Stimulated activated CD4-positive, alpha-beta T cell treated with anti-CD3 and anti-CD28 coated beads, TNF-alpha, amount 100 ng/mL, for 24 hours (primary cell): ENCODE measurements at regions not wholly inside any gene's neighbourhood (a gene's known extent, or its start where the extent isn't known, plus 50 kb on each side); places are given as distances from the start of the nearest gene placed in this dataset.
"Not testable (repeated sequence)": the region's sequence is repeated elsewhere in the genome, so short reads cannot be mapped to it uniquely, and the experiment has no call there.

ENCODE experiments used
- DNase-seq, 3 experiments: peaks; one replicate each; pipeline ENCODE4 v3.0.0-alpha.2; 2020; ENCODE audit warnings: low read depth in 3 of 3

DNA sequence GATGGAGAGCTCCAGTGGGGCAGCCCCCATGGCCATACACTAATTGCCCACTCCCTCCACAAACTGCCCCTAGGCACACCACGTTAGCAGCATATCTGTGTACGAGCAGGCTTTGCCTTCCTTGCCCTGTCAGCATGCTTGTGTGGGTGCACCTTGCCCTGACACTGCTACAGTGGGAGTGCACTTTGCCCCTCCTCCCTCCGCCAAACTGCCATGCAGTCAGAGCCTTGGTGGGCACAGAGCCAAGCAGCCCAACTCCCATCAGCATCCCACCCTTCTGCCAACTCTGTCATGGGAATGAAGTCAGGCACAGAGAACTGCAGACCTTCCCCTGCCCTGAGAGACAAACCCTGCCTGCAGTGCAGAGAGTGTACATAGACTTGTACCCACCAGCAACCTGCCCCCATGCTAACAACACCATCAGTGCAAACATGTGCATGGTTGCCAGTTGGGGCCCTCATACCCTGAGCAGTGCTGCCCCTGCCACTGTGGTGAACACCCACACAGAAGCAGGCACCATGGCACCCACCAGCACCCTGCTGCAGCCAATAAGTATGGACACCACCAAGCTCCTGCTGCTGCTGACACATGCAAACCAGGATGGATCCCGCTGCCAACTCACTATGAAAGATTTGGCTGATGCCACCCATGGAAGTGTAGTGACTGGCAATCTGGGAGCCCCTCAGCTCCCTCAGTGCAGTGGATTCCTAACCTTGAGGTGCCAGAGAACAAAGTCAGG lies 1197.7 kb upstream of the CELF2 start:
- no peak for DNase-seq

DNA sequence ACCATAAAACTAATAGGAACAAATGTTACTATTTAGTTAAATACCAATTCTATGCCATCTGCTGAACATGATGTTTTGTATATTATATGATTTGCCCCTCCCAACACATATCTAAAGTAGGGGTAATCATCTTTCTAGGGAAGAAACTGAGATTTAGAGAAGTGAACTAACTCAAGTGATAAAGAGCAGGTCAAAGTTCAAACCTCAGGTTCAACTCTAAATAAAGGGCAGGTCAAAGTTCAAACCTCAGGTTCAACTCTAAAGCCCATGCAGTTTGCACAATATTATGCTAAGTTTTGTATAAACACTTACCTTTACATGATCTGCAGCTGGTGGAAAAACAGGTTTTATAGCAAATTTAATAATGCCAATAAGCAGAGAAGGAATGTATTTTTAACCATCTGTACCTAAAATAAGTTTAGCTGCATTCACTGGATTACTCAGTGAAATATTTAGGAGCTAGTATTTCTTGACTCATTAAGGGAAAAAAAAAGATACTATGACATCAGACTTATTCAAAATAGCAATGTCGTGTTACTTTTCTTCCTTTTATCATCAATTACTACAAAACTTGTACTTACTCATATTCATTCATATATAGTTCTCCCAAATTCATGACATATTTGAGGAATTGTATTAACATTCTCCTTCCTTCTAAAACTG lies 1194.3 kb upstream of the CELF2 start:
- DNase-seq: no peak

DNA sequence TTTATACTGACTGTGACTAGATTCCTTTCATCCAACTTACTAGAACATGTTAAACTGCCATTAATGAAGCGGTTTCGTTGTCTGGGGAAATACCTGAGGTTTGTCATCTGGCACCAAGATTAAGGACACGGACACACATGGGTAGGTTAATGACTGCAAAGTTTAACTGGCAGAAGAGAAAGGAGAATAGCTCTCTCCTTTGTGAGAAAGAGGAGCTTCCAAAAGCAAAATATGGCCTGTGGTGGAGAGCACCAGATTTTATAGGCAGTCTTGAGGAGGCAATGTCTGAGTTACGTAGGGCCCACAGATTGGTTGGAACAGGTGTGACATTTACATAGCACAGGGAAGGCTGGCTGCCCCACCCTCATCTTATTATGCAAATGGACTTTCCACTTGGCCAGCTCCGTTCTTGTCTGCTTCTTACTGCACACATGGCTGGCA lies 1193.0 kb upstream of the CELF2 start:
- DNase-seq: no peak

DNA sequence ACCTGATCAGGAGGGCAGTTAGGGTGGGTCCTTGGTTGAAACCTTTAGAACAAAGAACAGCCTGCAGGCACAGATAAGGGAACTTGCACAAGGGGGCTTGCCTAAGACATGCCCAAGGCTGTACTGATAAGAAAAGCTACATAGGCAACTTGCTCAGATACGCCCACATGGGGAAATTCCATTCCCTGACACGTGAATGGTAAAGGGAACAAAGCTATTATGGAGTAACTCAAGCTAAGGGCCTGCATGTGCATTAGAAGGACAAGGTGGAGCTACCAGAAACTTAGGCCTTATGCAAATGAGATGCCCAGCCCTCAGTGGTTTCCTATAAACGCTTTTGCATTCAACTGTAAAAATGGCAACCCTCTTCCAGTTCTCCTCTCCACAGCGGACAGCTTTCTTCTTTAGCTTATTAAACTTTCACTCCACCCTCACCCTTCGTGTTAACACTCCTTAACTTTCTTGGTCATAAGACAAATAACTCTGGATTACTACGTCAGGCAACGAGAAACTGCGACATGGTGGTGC lies 1192.1 kb upstream of the CELF2 start:
- DNase-seq: no peak

DNA sequence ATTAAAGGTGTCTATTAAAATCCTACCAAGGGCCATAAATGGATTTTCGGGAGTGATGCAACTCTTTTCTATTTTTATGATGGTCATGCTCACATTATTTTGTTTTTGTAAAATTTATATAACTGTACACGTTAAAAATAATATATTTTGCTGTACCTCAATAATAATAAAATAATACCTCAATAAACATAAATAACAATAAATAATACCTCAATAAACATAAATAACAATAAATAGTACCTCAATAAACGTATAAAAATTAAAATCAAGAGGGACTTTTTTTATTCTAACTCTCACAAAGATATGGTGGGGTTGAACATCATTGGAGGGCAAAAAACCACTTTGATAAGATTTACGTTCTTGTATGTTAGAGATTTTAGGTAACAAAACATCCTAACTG lies 1189.6 kb upstream of the CELF2 start:
- DNase-seq: no peak

DNA sequence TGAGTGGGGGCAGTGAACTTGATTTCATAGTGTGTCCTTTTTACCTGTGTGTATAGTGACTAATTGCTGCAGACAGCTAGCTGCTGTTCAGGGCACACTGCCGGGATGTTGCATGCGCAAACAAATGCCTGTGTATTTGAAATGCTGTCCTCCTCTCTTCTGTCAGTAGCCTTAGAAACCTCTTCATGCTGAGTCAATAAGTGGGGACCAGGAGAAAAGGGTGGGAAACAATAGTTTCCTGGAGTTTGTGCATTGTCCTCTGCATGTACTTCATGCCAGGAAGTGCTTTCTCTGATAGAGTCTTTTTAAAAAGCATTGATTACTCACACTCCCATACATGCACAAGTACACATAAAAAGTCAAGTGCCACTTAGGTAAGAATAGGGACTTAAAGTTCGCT lies 1183.7 kb upstream of the CELF2 start:
- DNase-seq: no peak

DNA sequence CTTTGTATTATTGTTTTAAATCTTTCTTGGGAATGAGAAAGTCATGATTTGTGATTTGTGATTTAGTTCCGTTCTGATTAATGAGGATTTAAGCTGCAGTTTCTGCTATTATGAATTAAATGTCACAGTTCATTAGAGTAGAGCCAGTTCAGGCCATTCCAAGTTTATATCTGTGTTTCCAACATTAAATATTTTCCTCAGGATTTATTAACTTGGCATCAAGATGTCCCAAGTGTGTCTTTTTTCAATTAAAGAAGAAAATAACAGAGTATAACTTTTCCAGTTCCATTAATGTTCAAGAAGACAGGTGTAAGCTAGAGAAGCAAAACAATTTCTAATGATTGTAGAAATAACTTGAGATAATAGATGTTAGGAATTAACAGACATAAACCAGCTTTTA lies 1183.2 kb upstream of the CELF2 start:
- no peak for DNase-seq

DNA sequence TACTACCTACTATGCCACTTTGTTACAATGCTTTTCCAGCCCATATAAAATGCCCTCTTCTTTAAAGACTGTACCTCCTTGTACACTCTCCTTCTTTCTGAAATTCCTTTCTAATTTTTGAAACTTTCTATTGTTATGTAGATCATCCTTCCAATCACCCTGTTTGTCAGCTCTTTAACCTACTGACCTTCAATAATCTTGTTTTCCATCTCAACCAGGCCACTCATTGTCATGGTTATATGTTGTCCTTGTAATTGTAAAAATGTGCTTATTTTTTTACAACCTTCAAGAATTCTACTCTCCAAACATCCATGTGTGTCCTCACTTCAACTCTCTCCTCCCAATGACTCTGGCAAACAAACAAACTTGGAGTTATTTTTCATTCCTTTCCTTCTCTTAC lies 1172.6 kb upstream of the CELF2 start:
- no peak for DNase-seq

DNA sequence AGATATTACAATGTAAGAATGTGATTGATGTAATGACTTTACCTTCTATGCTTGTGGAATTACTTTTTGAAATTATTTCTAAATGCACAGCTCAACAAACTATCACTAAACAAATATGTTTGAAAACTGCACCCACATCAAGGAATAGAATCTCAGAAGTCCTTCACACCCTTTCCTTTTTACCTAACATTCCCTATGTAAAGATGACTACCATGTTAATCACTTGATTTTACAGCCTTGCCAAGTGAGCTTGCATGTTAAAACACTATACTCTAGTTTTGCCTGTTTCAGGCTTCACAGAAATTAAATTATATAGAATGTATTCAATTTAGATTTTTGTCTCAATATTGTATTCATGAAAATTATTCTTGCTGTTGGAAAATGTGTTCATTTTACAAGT lies 1169.4 kb upstream of the CELF2 start:
- no peak for DNase-seq

DNA sequence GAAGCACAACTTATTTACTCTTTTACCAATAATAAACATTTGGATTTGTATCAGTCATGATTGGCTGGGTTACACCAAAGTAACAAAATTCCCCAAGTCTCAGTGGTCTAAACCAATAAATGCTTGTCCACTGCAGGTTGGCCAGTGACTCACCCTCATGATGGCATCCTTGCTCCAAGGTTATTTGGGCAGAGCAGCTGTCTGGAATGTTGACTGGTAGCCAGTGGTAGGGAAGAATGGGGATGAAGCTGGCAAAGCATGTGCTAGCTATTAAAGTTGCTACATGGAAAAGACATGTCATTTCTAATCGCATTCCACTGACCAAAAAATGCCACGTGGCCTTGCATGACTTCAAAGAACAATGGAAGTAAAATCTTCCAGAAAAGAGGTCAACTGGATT lies 1168.7 kb upstream of the CELF2 start:
- DNase-seq: no peak

DNA sequence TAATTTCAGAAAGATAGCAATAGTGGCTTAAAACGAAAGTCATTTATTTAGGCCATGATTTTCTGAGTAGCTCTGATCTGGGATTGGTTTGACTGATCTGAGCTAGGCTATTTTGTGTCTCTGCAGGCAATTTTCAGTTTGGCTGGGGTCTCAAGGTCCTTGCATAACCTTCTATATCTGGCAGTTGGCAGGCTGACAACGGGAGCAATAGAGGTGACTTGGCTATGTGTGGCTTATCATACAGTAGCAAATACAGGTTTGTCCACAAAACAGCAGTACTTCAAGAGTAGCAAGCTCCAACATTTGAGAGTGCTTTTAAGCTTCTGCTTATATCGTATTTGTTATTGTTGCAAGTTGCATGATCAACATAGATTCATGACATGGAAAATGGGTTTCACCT lies 1167.3 kb upstream of the CELF2 start:
- DNase-seq: no peak

DNA sequence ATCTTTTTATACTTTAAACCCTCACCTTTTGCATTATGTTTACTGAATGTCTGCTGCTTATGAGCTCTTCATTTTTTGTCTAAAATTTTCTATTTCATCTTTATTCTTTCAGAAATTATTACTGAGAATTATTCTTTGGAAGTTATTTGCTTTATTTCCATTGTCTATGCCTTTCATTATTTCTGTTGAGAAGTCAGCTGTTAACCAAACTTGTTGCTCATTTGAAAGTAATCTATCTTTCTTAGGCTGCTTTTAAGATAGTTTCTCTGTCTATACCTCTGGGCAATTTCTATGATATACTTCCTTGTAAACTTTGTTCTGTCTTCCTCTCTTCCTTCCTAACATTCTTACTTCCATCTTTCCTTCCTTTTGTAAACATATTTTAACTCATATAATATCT lies 1165.9 kb upstream of the CELF2 start:
- no peak for DNase-seq

DNA sequence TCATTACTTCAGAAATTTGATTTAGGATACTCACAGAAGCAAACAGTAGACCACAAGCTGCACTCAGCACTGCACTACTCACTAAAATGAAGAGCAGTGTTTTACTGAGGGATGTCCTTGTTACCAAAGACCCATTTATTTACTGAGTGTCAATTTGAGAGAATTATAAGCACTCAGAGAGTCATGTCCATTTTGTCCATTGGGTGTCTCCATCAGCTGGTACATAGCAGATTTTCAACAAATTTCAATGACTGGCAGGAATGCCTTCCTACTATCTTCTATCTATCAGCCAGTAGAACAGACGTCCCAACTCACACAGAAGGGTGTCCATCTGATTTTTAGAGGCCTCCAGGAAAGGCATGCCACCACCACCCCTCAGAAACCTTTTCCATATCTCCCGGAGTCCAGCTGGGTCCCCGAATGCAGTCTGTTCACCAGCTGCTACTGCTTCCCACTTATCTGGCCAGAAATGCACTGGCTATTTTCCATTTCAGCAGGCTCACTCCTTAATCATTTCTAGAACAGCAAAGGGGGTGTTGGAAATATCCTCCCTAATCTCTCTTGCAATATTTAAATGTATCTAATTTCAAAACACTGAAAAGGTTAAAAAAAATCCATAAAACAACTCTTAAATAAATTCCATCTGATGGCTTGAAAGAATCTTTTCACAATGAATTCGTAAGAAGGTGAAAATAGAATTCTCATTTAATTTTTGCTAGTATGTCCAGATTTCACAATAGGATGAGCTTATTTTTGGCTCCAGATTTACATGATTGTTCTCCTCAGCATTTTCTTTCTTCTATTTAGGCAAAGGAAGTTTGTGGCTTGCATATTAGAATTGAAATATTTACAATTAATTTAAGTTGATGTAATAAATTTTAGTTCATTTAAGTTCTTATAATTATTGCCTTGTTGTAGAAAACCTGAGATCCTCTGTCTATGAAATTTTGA lies 1164.0 kb upstream of the CELF2 start:
- no peak for DNase-seq

DNA sequence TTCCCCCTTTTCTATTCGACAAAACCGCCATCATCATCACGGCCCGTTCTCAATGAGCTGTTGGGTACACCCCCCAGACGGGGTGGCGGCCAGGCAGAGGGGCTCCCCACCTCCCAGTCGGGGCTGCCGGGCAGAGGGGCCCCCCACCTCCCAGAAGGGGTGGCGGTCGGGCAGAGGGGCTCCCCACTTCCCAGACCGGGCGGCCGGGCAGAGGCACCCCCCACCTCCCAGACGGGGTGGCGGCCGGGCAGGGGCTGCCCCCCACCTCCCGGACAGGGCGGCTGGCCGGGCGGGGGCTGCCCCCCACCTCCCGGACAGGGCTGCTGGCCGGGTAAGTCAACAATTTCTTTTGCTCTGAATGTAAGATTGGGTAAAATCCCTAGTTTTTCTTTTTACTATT lies 1162.2 kb upstream of the CELF2 start:
- DNase-seq: not testable (repeated sequence)

DNA sequence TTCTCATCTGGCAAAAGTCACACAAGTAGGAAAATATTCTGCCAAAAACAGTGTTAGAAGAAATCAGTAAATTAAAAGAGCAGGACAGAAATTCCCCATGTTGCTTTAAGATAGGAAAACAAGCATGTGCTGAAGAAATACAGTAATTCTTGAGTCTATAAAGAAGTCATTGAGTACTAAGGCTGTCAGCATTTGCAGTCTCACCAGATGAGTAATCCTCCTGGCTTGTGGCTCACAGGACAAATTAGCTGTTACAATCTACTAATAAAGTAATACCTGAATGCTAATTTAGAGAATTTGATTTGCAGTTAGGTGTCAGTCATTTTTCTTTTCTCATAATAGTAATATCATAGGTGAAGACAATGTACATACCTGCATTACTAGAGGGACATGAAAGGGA lies 1158.9 kb upstream of the CELF2 start:
- no peak for DNase-seq

DNA sequence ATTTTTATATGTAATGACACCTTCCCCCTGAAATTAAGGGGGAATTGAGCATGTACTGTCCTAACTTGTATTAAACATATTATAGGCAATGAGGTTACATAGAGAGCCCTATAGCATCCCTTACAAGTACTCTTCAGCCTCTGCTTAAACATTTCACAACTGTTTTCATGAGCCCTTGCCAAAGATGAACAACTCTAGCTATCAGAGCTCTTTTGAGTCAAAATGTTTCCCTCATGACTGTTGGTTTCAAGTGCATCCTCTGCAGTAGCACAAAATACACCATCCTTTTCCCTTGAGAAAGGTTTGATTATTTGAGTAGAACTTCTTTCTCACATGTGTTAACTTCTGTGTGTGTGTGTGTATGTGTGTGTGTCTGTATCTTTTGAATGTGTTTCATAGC lies 1157.6 kb upstream of the CELF2 start:
- DNase-seq: no peak

DNA sequence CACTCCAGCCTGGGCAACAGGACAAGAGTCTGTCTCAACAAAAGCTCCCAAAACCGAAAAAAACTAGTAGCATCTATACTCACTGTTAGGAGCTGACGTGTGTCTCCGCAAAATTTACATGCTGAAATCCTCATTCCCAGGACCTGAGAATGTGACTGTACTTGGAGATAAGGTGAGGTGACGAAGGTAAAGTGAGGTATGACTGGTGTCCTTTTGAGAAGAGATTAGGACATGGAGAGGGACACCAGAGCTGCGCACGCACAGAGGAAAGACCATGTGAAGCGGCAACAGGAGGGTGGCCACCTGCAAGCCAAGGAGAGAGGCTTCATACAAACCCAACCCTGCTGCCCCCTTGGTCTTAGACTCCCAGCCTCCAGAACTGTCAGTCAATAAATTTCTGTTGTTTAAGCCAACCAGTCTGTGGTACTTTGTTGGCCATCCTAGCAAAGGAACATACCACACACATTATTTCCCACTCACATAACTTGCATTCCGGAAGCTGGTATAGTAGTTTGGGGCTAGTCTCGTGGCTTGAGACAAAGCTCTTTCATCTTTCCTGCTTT lies 1154.0 kb upstream of the CELF2 start:
- no peak for DNase-seq

DNA sequence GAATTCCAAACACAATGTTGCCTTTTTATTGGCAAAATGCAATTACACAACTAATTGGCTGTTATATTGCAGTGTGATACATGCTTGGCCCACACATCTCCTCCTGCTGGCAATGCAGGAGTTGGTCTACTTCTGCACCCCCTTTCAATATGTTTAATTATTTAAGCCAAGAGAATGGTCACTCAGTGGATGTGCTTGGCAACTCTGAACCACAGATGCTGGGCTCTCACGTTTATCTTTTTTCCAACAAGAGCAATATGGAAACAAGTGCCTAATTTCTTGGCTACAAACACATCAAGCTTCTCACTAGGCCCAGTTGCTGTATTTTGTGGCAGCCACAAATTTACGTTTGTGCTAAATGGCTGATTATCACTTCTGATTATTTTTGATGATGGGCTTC lies 1149.2 kb upstream of the CELF2 start:
- DNase-seq: no peak

DNA sequence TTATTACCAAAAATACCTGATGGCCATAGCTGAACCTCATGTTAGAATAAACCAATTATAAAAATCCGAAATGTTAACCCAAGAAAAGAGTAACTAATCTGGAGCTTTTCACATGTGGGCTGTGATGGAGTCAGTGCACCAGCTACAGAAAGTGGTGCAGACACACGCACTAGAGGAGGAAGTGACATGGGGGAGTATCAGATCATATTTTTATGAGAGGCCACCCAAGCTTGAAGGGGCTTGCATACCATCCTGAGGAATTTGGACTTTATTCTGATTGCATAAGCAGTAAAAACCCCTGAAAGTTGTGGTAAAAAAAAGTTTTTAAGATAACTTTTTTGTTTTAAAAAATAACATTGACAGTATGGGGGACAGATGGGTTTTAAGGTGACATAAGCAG lies 1148.5 kb upstream of the CELF2 start:
- DNase-seq: no peak

DNA sequence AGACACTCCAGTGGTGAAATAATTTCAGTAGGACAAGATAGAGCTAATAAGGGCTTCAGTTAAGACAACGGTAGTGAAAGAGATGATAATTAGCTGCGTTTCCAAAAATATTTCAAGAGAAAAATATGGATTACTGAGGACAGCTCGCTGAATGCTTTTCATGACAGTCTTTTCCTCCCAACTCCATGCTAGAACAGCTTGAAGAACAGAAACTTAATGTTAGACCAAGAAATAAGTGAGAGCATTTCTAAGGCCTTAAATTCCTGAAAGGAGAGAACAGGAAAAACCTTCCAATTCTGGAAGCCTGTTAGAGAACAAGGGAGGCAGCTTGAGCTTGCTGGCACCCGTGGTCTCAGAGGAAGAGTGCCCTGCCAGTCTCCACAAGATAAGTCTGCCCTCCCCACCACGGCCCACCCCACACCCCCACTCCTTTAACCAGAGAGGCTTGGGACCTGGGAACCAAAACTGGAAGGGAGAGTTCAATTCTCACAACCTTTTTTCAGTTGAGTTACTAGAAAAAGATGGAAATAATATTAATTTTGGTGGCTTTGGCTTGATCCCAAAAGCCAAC lies 1148.0 kb upstream of the CELF2 start:
- no peak for DNase-seq

DNA sequence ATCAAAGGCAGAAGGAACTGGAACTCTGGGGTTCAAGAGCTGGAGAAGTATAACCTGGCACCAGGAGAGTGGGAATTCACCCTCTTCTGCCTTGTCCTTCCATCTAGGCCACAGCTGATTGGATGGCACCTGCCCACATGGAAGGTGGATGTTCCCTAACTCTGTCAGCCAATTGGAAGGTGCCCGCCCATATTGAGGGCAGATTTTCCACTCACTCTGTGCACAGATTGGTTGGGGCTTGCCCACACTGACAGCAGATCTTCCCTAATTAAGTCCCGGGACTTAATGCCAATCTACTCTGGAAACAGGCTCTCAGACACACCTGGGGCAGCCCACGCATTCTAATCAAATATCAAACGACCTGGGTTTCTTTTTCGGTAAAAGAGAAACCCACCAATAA lies 1142.3 kb upstream of the CELF2 start:
- DNase-seq: no peak

DNA sequence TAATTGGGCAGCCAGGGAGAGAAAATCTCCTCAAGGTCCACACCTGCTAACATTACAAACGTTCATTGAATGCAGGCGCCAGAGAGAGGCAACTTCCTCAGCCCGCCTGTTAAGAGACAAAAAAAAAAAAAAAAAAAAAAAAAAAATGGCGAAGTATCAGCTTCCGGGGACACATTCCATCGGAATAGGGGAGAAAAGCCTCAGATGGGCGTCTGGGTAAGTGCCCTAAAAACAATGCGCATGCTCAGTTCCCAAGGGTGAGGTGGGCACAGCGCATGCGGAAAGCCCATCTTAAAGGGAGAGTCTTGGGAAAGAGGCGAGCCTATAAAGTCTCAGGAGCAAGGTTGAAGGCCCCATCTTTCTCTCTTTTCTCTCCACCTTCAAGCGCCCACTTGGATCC lies 1139.7 kb upstream of the CELF2 start:
- DNase-seq: no peak
